ENCODE measurements at regions not wholly inside any gene's neighbourhood (a gene's known extent, or its start where the extent isn't known, plus 50 kb on each side); places are given as distances from the start of the nearest gene placed in this dataset.

DNA sequence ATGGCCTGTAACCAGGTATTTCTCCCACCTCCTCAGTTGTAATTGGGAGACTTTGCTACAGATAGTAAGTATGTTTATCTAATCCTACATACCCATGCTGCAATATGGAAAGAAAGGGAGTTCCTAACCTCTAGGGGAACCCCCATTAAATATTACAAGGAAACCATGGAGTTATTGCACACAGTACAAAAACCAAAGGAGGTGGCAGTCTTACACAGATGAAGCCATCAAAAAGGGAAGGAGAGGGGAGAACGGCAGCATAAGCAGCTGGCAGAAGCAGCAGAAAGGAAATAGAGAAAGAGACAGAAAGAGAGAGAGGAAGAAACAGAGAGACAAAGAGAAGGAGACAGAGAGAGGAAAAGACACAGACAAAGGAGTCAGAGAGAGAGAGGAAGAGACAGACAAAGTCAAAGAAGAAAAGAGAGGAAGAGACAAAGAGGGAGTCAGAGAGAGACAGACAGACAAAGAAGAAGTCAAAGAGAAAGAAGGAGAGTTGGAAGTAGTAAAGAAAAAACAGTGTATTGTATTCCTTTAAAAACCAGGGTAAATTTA is 142.9 kb downstream of the FASLG start:
- Histone ChIP-seq H3K9me3 (ENCODE audit: control insufficient read depth, low read length) (peaks cover 4% of the 10 kb centered on the region), H3K36me3 (ENCODE audit: control insufficient read depth, insufficient read depth, low read length) (no peaks in the 10 kb centered on the region), H3K4me1 (ENCODE audit: control insufficient read depth, insufficient read depth, low read length, poor library complexity, severe bottlenecking) (no peaks in the 10 kb centered on the region), H3K4me3 (ENCODE audit: extremely low read depth, insufficient read depth, low read length, poor library complexity, severe bottlenecking) (no peak overlapping the region), H3K27ac (ENCODE audit: low read depth, low read length, severe bottlenecking) (no peak overlapping the region)
- 71 to 93% methylated on average over 1 of the region's 1 CpG for WGBS, 2 experiments (ENCODE audit: insufficient coverage in 2 of 2)

DNA sequence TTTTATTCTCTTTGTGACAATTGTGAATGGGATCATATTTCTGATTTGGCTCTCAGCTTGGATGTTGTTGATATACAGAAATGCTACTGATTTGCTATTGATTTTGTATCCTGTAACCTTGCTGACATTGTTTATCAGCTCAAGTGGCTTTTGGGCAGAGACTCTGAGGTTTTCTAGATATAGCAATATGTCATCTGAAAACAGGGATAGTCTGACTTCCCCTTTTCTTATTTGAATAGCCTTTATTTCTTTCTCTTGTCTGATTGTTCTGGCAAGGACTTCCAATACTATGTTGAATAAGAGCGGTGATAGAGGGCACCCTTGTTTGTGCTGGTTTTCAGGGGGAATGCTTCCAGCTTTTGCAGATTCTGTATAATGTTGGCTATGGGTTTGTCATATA is 150.8 kb downstream of the FASLG start:
- H3K27ac ChIP-seq (ENCODE audit: low read depth, low read length, severe bottlenecking) = no peak overlapping the region
- WGBS, 2 experiments (ENCODE audit: insufficient coverage in 2 of 2) = no CpG with 5 or more reads among the region's 1 CpG
- H3K9me3 ChIP-seq (ENCODE audit: control insufficient read depth, low read length) = peaks cover 8% of the 10 kb centered on the region
- H3K4me3 ChIP-seq (ENCODE audit: extremely low read depth, insufficient read depth, low read length, poor library complexity, severe bottlenecking) = no peak overlapping the region
- H3K36me3 ChIP-seq (ENCODE audit: control insufficient read depth, insufficient read depth, low read length) = no peaks in the 10 kb centered on the region
- no peaks in the 10 kb centered on the region for H3K4me1 ChIP-seq (ENCODE audit: control insufficient read depth, insufficient read depth, low read length, poor library complexity, severe bottlenecking)

DNA sequence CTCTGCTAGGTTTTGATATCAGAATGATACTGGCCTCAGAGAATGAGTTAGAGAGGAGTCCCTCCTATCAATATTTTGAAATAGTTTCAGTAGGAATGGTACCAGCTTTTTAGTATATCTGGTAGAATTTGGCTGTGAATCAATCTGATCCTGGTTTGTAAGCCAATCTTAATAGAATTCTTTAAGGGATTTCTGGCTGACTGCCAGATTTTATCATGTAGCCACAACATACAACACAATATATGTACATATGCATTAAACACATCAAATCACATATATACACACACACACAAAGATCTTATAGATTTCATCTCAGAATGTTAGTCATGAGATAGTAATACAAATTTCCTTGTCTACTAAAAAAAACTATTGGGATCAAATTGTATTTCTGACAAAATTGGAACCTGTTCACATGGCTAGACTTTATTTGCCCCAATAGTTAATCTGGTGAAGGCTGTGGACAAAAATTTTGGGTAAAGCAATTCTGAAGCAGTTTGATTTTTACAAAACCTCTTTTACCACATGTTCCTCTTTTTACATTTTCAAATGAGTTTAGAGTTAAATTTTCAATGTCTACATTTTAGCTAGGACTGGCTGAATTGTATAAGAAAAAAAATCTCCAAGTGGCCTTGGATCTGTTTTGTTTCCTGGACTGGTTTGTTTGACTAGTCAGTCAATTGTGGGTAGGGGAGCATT is 151.7 kb downstream of the FASLG start:
- Histone ChIP-seq H3K4me1 (ENCODE audit: control insufficient read depth, insufficient read depth, low read length, poor library complexity, severe bottlenecking) (no peaks in the 10 kb centered on the region), H3K9me3 (ENCODE audit: control insufficient read depth, low read length) (peaks cover 11% of the 10 kb centered on the region), H3K27ac (ENCODE audit: low read depth, low read length, severe bottlenecking) (no peak overlapping the region), H3K36me3 (ENCODE audit: control insufficient read depth, insufficient read depth, low read length) (no peaks in the 10 kb centered on the region), H3K4me3 (ENCODE audit: extremely low read depth, insufficient read depth, low read length, poor library complexity, severe bottlenecking) (no peak overlapping the region)

DNA sequence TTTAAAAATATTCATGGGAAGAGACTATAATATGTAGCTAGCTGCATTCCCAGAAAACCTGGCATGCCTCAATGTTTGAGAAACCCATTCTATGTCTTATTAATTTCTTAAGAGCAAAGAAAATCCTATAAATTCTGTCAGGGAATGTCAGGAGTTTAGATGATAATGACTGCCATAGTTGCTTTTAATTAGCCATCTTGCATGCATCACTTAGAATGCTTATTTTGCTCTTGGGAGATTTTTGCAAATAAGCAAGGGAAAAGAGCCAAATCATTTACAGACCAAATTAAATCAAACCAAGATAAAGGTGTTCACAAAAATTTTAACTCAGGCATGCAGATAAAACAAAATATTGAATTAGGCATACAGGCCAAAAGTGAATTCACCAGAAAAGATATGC is 152.8 kb downstream of the FASLG start:
- Histone ChIP-seq H3K9me3 (ENCODE audit: control insufficient read depth, low read length) (peaks cover 11% of the 10 kb centered on the region), H3K4me3 (ENCODE audit: extremely low read depth, insufficient read depth, low read length, poor library complexity, severe bottlenecking) (no peak overlapping the region), H3K36me3 (ENCODE audit: control insufficient read depth, insufficient read depth, low read length) (no peaks in the 10 kb centered on the region), H3K27ac (ENCODE audit: low read depth, low read length, severe bottlenecking) (no peak overlapping the region), H3K4me1 (ENCODE audit: control insufficient read depth, insufficient read depth, low read length, poor library complexity, severe bottlenecking) (no peaks in the 10 kb centered on the region)

DNA sequence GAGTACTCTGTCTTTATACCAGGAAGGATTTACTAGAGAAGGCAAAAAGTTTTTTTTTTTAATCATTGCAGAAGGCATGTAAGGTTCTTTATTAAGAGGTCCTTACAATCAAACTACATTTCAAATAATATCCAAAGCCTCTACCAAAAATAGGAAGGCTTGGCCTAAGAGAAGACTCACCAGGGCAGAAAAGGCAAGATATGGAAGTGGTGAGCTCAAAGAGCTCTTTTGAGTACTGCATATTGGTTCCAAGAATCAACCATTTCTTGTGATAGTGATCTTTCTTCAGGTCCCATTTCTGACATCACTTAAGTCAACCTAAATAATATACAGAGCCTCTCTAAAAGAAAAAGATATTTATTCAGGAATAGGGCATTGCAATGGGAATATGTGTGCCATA is 153.2 kb downstream of the FASLG start:
- H3K27ac ChIP-seq (ENCODE audit: low read depth, low read length, severe bottlenecking) = no peak overlapping the region
- H3K36me3 ChIP-seq (ENCODE audit: control insufficient read depth, insufficient read depth, low read length) = no peaks in the 10 kb centered on the region
- no peak overlapping the region for H3K4me3 ChIP-seq (ENCODE audit: extremely low read depth, insufficient read depth, low read length, poor library complexity, severe bottlenecking)
- no peaks in the 10 kb centered on the region for H3K4me1 ChIP-seq (ENCODE audit: control insufficient read depth, insufficient read depth, low read length, poor library complexity, severe bottlenecking)
- peaks cover 11% of the 10 kb centered on the region for H3K9me3 ChIP-seq (ENCODE audit: control insufficient read depth, low read length)

DNA sequence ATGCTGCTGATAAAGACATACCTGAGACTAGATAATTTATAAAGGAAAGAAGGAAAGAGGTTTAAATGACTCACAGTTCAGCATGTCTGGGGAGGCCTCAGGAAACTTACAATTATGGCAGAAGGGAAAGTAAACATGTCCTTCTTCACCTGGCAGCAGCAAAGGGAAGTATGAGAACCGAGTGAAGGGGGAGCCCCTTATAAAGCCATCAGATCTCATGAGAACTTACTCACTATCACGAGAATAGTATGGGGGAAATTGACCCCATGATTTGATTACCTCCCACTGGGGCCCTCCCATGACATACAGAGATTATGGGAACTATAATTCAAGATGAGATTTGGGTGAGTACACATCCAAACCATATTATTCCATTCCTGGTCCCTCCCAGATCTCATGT is 154.4 kb downstream of the FASLG start:
- Histone ChIP-seq H3K36me3 (ENCODE audit: control insufficient read depth, insufficient read depth, low read length) (no peaks in the 10 kb centered on the region), H3K4me1 (ENCODE audit: control insufficient read depth, insufficient read depth, low read length, poor library complexity, severe bottlenecking) (no peaks in the 10 kb centered on the region), H3K27ac (ENCODE audit: low read depth, low read length, severe bottlenecking) (no peak overlapping the region), H3K4me3 (ENCODE audit: extremely low read depth, insufficient read depth, low read length, poor library complexity, severe bottlenecking) (no peak overlapping the region), H3K9me3 (ENCODE audit: control insufficient read depth, low read length) (peaks cover 11% of the 10 kb centered on the region)
- WGBS, 2 experiments (ENCODE audit: insufficient coverage in 2 of 2) = 83% methylated on average over 1 of the region's 2 CpGs; no CpG with 5 or more reads in 1 of the 2 experiments

DNA sequence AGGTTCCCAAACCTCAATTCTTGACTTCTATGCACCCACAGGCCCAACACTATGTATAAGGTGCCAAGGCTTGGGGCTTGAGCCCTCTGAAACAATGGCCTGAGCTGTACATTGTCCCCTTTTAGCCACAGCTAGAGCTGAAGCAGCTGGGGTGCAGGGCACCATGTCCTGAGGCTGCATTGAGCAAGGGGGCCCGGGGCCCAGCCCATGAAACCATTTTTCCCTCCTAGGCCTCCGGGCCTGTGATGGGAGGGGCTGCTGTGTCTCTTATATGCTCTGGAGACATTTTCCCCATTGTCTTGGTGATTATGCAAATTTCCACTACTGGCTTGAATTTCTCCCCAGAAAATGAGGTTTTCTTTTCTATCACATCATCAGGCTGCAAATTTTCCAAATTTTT is 155.5 kb downstream of the FASLG start:
- H3K36me3 ChIP-seq (ENCODE audit: control insufficient read depth, insufficient read depth, low read length) = no peaks in the 10 kb centered on the region
- peaks cover 4% of the 10 kb centered on the region for H3K4me1 ChIP-seq (ENCODE audit: control insufficient read depth, insufficient read depth, low read length, poor library complexity, severe bottlenecking)
- H3K9me3 ChIP-seq (ENCODE audit: control insufficient read depth, low read length) = peaks cover 11% of the 10 kb centered on the region
- no peak overlapping the region for H3K4me3 ChIP-seq (ENCODE audit: extremely low read depth, insufficient read depth, low read length, poor library complexity, severe bottlenecking)
- WGBS, 2 experiments (ENCODE audit: insufficient coverage in 2 of 2) = 81 to 92% methylated on average over 2 of the region's 2 CpGs
- H3K27ac ChIP-seq (ENCODE audit: low read depth, low read length, severe bottlenecking) = no peak overlapping the region

DNA sequence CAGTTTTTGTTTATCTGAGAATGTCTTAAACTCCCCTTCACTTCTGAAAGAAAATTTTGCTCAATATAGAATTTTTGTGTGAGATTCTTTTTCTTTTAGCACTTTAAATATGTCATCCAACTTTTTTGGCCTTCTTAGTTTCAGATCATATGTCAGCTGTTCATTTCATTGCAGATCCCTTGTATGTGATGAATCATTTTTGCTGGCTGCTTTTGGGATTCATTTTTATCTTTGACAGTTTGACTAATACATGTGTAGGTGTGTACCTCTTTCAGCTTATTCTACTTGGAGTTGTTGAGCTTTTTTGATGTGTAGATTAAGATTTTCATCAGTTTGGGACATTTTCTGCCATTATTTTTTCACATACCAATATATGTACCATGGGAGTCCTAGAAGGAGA is 156.8 kb downstream of the FASLG start:
- H3K36me3 ChIP-seq (ENCODE audit: control insufficient read depth, insufficient read depth, low read length) = no peaks in the 10 kb centered on the region
- no peak overlapping the region for H3K4me3 ChIP-seq (ENCODE audit: extremely low read depth, insufficient read depth, low read length, poor library complexity, severe bottlenecking)
- H3K9me3 ChIP-seq (ENCODE audit: control insufficient read depth, low read length) = peaks cover 11% of the 10 kb centered on the region
- H3K27ac ChIP-seq (ENCODE audit: low read depth, low read length, severe bottlenecking) = no peak overlapping the region
- peaks cover 4% of the 10 kb centered on the region for H3K4me1 ChIP-seq (ENCODE audit: control insufficient read depth, insufficient read depth, low read length, poor library complexity, severe bottlenecking)

DNA sequence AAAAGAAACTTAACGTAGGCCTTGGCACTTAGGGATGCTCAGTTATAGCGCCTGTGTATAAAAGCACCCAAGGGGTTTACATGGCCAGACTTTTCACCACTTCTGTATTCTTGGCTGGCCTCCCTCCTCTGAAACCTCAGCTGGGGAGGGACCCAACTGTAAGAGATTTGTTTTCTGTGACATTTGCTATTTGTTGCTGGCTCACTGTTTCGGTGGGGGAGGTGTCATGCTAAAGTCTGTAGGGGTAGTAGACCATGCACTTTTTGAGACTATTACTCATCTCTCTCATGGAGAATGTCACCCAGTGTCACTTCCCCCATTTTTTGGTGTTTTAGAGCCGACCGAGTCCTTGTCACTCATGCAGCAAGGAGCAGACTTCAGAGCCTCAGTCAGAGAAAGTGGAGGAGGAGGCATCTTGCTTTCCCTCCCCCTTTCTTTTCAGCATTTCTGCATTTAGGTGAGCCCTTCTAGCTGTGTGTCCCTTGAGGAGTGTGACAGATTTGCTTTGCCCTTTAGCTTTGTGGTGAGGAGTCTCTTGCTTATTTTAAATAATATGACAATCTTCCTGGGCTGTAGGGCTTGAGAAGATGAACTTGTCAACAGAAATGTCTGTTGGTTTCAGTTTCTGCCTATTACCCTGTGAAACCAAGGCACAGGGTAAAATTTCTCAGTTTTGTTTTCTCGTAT is 160.1 kb downstream of the FASLG start:
- H3K4me1 ChIP-seq (ENCODE audit: control insufficient read depth, insufficient read depth, low read length, poor library complexity, severe bottlenecking) = peaks cover 4% of the 10 kb centered on the region
- H3K9me3 ChIP-seq (ENCODE audit: control insufficient read depth, low read length) = peaks cover 10% of the 10 kb centered on the region
- WGBS, 2 experiments (ENCODE audit: insufficient coverage in 2 of 2) = 75 to 88% methylated on average over 2 of the region's 6 CpGs
- H3K27ac ChIP-seq (ENCODE audit: low read depth, low read length, severe bottlenecking) = no peak overlapping the region
- H3K36me3 ChIP-seq (ENCODE audit: control insufficient read depth, insufficient read depth, low read length) = no peaks in the 10 kb centered on the region
- H3K4me3 ChIP-seq (ENCODE audit: extremely low read depth, insufficient read depth, low read length, poor library complexity, severe bottlenecking) = no peak overlapping the region

DNA sequence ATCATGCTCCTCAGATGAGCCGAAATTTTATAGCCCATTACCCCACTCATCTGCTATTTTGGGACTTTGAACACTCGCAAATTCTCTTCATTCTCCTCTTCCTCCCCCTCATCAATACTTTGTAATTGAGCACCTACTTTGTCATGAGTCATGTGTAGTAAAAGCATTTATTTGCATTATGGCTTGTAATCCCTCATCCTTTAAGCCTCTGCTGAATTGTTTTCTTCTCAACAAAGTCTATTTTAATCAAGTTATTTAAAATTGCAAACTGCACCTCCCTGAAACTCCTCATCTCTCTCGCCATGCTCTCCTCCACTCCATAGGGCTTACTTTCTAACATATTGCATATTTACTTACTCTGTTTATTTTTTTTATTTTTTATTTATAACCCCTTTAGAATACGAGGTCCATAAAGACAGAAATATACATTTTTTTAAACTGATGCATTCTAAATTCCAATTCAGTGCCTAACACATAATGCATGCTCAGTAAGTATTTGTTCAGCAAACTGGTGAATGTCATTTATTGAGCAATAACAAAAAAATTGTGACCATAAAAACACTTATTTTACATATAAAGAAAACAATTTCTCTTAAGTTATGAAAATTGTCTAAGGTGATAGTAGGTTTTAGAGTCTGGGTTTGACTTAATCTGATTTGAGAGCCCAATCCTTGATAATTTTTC is 161.7 kb downstream of the FASLG start:
- Histone ChIP-seq H3K4me3 (ENCODE audit: extremely low read depth, insufficient read depth, low read length, poor library complexity, severe bottlenecking) (no peak overlapping the region), H3K4me1 (ENCODE audit: control insufficient read depth, insufficient read depth, low read length, poor library complexity, severe bottlenecking) (peaks cover 4% of the 10 kb centered on the region), H3K9me3 (ENCODE audit: control insufficient read depth, low read length) (no peaks in the 10 kb centered on the region), H3K36me3 (ENCODE audit: control insufficient read depth, insufficient read depth, low read length) (no peaks in the 10 kb centered on the region), H3K27ac (ENCODE audit: low read depth, low read length, severe bottlenecking) (no peak overlapping the region)
- WGBS, 2 experiments (ENCODE audit: insufficient coverage in 2 of 2) = 60 to 100% methylated on average over 1 to 2 of the region's 4 CpGs

All from mesodermal cell (in vitro differentiated cells).